NT2/D1 (cell line): ENCODE measurements at regions not wholly inside any gene's neighbourhood (a gene's known extent, or its start where the extent isn't known, plus 50 kb on each side); places are given as distances from the start of the nearest gene placed in this dataset.
"Not testable (repeated sequence)": the region's sequence is repeated elsewhere in the genome, so short reads cannot be mapped to it uniquely, and the experiment has no call there.

ENCODE experiments used
- DNase-seq: peaks from one replicate; pipeline ENCODE4 v3.0.0-alpha.2; 2011; ENCODE audit warnings: low read depth, low spot score
- H3K27me3 ChIP-seq: 2 replicates; pipeline ENCODE4 v1.6.0; 2011; ENCODE audit warnings: mild to moderate bottlenecking; ENCODE audit not compliant: insufficient read length, insufficient read depth
- H3K36me3 ChIP-seq: 2 replicates; pipeline ENCODE4 v1.6.1; 2011; ENCODE audit warnings: mild to moderate bottlenecking, low read length, mixed read lengths; ENCODE audit not compliant: insufficient read depth, insufficient read length
- H3K4me1 ChIP-seq: 2 replicates; pipeline ENCODE4 v1.5.1; 2011; ENCODE audit not compliant: insufficient read depth, insufficient read length
- H3K4me3 ChIP-seq: 2 replicates; pipeline ENCODE4 v1.5.1; 2011; ENCODE audit warnings: low read depth; ENCODE audit not compliant: insufficient read length
- H3K9ac ChIP-seq: 2 replicates; pipeline ENCODE4 v1.6.0; 2011; ENCODE audit warnings: low read depth; ENCODE audit not compliant: insufficient read length
- H3K9me3 ChIP-seq: 2 replicates; pipeline ENCODE4 v1.5.1; 2011; ENCODE audit warnings: mild to moderate bottlenecking, low read length; ENCODE audit not compliant: insufficient read depth
- SUZ12 ChIP-seq: IDR thresholded peaks from 2 replicates; pipeline ENCODE4 v1.6.1; 2011; ENCODE audit not compliant: insufficient read length, insufficient read depth; ENCODE audit errors: extremely low read depth
- YY1 ChIP-seq: IDR thresholded peaks from 2 replicates; pipeline ENCODE4 v1.6.1; 2011; ENCODE audit not compliant: insufficient read length, insufficient read depth
- ZNF274 ChIP-seq: IDR thresholded peaks from 2 replicates; pipeline ENCODE4 v1.6.1; 2011; ENCODE audit warnings: mild to moderate bottlenecking, low read depth, low read length

DNA sequence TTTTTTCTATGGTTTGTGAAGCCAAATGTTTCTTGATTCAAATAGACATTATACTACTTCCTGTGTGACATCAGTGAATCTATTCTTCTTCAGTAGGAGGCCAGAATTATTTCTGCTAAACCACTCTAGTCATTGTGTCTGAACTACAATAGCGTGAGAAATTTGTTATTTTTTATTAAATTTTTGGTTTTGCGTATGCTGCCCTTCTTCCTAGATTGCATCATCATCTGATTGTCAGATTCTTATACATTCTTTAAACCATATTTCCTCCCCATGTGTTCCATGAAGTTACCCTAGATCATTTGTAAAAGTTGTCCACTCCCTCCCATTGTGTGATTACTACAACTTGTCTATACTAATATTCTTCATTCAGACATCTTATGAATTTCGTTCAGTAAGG is 187.8 kb upstream of the SPRY2 start:
- H3K9me3 ChIP-seq = no peaks in the 10 kb centered on the region
- DNase-seq = no peak
- H3K36me3 ChIP-seq = no peaks in the 10 kb centered on the region
- TF ChIP-seq SUZ12 (no peak), YY1 (no peak), ZNF274 (no peak)
- no peak overlapping the region for H3K9ac ChIP-seq
- no peaks in the 10 kb centered on the region for H3K27me3 ChIP-seq
- no peaks in the 10 kb centered on the region for H3K4me1 ChIP-seq
- no peak overlapping the region for H3K4me3 ChIP-seq

DNA sequence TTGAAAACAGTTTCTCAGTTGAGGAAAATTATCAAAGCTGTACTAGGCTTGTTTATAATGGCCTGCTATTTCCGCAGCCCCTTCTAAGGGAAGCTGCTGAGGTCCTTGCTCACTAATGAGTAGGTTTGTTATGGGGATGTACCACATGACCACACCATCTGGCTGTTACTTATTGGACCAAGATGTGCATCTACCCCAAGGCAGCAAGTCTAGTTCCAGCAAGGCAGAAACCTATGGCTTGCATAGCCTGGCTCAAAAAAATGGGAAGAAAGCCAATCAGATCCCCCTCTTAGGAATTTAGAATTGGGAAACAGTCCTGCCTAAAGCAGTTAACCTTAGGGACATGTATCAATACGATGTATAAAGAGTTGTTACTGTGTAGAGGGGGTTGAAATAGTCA is 186.5 kb upstream of the SPRY2 start:
- no peaks in the 10 kb centered on the region for H3K4me1 ChIP-seq
- no peak for DNase-seq
- TF ChIP-seq SUZ12 = no peak
- TF ChIP-seq YY1 = no peak
- TF ChIP-seq ZNF274 = no peak

DNA sequence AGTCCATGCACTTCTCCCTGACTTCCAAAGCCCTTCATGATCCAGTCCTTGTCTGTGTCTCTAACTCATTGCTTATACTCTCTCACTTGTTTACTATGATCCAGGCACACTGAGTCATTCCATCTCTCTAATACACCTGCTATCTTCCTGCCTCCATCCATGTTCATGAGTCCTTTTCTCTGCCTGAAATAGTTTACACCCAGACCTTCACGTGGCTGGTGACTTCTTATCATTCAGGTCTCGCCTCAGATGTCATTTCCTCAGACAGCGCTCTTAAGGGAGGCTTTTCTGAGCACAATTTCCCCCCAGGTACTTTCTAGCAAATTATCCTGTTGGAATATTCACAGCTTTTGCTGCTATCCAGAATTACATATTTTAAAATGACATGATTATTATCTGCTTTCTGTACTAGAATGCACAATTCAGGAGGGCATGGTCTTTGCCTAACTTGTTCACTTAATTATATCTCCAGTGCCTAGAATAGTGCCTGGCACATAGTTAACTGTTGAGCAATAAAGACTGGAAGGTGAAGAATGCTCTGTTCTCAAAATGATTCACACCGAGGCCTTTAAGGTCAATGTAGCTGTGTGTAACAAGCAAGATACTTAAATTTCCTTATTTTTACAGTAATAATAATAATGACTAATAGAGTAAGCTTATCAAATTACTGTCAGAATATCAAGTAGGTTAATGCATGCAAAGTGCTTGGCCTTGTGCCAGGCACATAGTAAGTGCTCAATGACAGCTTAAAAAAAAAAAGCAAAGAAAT is 183.7 kb upstream of the SPRY2 start:
- no peaks in the 10 kb centered on the region for H3K27me3 ChIP-seq
- H3K4me3 ChIP-seq = no peak overlapping the region
- no peaks in the 10 kb centered on the region for H3K9me3 ChIP-seq
- no peaks in the 10 kb centered on the region for H3K4me1 ChIP-seq
- H3K36me3 ChIP-seq = no peaks in the 10 kb centered on the region
- DNase-seq = no peak
- no peak overlapping the region for H3K9ac ChIP-seq
- no peak for TF ChIP-seq SUZ12
- TF ChIP-seq YY1 = no peak
- TF ChIP-seq ZNF274 = no peak

More for the DNA sequence above, 186.5 kb upstream of the SPRY2 start:
- H3K9me3 ChIP-seq = no peaks in the 10 kb centered on the region
- no peaks in the 10 kb centered on the region for H3K36me3 ChIP-seq
- H3K9ac ChIP-seq = no peak overlapping the region
- H3K27me3 ChIP-seq = no peaks in the 10 kb centered on the region
- H3K4me3 ChIP-seq = no peak overlapping the region

DNA sequence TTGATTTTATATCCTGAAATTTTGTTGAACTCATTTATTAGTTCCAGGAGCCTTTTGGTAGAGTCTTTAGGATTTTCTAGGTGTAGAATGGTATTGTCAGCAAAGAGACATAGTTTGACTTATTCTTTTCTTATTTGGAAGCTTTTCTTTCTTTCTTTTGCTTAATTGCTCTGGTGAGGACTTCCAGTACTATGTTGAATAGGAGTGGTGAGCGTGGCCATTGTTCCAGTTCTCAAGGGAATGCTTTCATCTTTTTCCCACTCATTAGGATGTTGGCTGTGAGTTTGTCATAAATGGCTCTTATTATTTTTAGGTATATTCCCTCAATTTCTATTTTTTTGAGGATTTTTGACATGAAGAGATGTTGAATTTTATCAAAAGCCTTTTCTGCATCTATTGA is 182.2 kb upstream of the SPRY2 start:
- no peak for DNase-seq
- TF ChIP-seq YY1 (no peak), SUZ12 (no peak)

DNA sequence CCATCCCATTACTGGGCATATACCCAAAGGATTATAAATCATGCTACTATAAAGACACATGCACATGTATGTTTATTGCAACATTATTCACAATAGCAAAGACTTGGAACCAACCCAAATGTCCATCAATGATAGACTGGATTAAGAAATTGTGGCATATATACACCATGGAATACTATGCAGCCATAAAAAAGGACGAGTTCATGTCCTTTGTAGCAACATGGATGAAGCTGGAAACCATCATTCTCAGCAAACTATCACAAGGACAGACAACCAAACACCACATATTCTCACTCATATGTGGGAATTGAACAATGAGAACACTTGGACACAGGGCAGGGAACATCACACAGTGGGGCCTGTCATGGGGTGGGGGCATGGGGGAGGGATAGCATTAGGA is 181.5 kb upstream of the SPRY2 start:
- H3K9me3 ChIP-seq, H3K27me3 ChIP-seq, H3K36me3 ChIP-seq, H3K9ac ChIP-seq, H3K4me3 ChIP-seq, H3K4me1 ChIP-seq, DNase-seq: not testable (repeated sequence)

More for the DNA sequence above, 182.2 kb upstream of the SPRY2 start:
- H3K4me1 ChIP-seq = no peaks in the 10 kb centered on the region
- H3K36me3 ChIP-seq = no peaks in the 10 kb centered on the region
- no peak overlapping the region for H3K9ac ChIP-seq
- no peak overlapping the region for H3K4me3 ChIP-seq
- H3K9me3 ChIP-seq = no peaks in the 10 kb centered on the region
- no peaks in the 10 kb centered on the region for H3K27me3 ChIP-seq

DNA sequence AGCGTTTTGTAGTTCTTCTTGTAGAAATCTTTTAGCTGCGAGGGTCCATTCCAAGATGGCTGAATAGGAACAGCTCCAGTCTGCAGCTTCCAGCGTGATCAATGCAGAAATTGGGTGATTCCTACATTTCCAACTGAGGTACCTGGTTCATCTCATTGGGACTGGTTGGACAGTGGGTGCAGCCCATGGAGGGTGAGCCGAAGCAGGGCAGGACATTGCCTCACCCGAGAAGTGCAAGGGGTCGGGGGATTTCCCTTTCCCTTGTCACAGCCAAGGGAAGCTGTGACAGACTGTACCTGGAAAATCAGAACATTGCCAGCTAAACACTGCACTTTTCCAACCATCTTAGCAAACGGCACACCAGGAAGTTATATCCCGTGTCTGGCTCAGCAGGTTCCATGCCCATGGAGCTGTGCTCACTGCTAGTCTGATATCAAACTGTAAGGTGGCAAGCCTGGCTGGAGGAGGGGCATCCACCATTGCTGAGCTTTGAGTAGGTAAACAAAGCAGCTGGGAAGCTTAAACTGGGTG is 176.0 kb upstream of the SPRY2 start:
- TF ChIP-seq YY1 = no peak
- no peak for TF ChIP-seq ZNF274
- TF ChIP-seq SUZ12 = no peak
- Histone ChIP-seq H3K4me3 (no peak overlapping the region), H3K27me3 (no peaks in the 10 kb centered on the region), H3K9me3 (peaks cover 4% of the 10 kb centered on the region; the same call in 1 of the 2 replicates), H3K36me3 (no peaks in the 10 kb centered on the region), H3K4me1 (no peaks in the 10 kb centered on the region), H3K9ac (no peak overlapping the region)
- DNase-seq = no peak

DNA sequence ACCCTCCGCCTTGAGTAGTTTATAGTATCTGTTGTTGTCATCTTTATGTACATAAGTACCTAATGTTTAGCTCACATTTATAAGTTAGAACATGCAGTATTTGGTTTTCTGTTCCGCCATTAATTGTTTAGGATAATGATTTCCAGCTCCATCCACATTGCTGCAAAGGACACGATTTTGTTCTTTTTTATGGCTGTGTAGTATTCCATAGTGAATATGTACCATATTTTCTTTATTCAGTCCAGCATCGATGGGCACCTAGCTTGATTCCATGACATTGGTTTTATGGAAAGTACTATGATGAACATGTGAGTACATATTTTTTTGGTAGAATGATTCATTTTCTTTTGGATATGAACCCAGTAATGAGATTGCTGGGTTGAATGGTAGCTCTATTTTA is 174.4 kb upstream of the SPRY2 start:
- Histone ChIP-seq H3K9me3 (peaks cover 4% of the 10 kb centered on the region; the same call in 1 of the 2 replicates), H3K27me3 (no peaks in the 10 kb centered on the region), H3K4me3 (no peak overlapping the region), H3K4me1 (no peaks in the 10 kb centered on the region), H3K36me3 (no peaks in the 10 kb centered on the region), H3K9ac (no peak overlapping the region)
- no peak for DNase-seq
- no peak for TF ChIP-seq SUZ12
- TF ChIP-seq ZNF274 = no peak
- TF ChIP-seq YY1 = no peak

DNA sequence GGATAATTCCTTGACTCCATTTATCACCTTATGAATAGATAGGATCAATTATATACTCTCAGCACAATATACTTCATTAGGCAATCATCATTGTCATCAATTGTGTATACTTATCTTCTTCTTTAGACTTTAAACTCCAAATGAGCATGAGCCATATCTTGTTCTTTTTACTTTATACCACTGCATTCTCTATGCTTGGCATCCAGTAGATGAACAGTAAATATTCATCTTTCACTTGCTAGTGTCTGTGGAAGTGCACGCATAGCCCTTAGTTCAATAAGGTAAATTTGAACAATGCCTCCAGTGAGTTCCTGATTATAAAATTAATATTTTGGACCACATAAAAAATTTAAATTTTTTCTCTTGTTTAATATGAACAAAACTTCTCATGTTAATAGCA is 172.3 kb upstream of the SPRY2 start:
- Histone ChIP-seq H3K4me1 (no peaks in the 10 kb centered on the region), H3K9me3 (peaks cover 4% of the 10 kb centered on the region; the same call in 1 of the 2 replicates), H3K36me3 (no peaks in the 10 kb centered on the region), H3K9ac (no peak overlapping the region), H3K4me3 (no peak overlapping the region), H3K27me3 (no peaks in the 10 kb centered on the region)
- TF ChIP-seq YY1 (no peak), ZNF274 (no peak), SUZ12 (no peak)
- DNase-seq = no peak
